ENCODE measurements at regions not wholly inside any gene's neighbourhood (a gene's known extent, or its start where the extent isn't known, plus 50 kb on each side); places are given as distances from the start of the nearest gene placed in this dataset.
A peak's percentile ranks its signal among the peaks of the same experiment; 100 is the strongest.

DNA sequence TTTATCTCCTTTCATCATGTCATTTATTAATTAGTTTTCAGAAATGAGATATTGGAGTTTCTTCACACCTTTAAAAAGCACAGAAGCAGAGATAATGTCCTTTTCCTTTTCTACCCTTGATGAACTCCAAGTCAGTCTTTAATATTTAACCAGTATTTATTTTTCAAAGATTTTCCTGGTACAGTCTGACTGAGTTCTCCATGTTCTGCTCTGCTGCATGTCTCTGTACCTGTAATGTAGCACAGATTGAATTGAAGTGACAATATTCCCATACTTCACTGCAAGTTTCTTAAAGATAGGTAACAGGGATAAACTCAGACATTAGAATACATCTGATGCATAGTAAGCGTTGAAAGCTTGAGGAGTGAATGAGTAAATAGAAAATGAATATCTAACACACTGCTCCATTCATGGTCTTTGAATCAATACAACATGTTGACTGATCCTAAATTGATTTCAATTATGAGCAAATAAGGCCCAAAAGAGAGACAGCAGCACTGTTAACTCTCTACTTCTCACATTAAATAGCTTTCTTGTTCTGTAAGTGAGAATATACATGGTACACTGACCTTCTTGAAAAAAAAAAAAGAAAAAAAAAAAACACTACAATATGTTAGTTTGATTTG lies 1323.6 kb upstream of the PRR20A start:
- peak; percentile 13 to 39 for TF ChIP-seq JUND (IDR thresholded peaks at IDR 0.05)
- TF ChIP-seq HNF4A (conservative IDR thresholded peaks at IDR 0.05): peak in 1 of 2 donors; percentile 45
- TF ChIP-seq FOXA1 (IDR thresholded peaks at IDR 0.05): peak; percentile 45
- TF ChIP-seq GABPA (IDR thresholded peaks at IDR 0.05 in 1 of 2, conservative IDR thresholded peaks at IDR 0.05 in 1 of 2): no peak
- TF ChIP-seq, protein P1, sequence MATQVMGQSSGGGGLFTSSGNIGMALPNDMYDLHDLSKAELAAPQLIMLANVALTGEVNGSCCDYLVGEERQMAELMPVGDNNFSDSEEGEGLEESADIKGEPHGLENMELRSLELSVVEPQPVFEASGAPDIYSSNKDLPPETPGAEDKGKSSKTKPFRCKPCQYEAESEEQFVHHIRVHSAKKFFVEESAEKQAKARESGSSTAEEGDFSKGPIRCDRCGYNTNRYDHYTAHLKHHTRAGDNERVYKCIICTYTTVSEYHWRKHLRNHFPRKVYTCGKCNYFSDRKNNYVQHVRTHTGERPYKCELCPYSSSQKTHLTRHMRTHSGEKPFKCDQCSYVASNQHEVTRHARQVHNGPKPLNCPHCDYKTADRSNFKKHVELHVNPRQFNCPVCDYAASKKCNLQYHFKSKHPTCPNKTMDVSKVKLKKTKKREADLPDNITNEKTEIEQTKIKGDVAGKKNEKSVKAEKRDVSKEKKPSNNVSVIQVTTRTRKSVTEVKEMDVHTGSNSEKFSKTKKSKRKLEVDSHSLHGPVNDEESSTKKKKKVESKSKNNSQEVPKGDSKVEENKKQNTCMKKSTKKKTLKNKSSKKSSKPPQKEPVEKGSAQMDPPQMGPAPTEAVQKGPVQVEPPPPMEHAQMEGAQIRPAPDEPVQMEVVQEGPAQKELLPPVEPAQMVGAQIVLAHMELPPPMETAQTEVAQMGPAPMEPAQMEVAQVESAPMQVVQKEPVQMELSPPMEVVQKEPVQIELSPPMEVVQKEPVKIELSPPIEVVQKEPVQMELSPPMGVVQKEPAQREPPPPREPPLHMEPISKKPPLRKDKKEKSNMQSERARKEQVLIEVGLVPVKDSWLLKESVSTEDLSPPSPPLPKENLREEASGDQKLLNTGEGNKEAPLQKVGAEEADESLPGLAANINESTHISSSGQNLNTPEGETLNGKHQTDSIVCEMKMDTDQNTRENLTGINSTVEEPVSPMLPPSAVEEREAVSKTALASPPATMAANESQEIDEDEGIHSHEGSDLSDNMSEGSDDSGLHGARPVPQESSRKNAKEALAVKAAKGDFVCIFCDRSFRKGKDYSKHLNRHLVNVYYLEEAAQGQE (IDR thresholded peaks at IDR 0.05): peak; percentile 27
- TF ChIP-seq SP1 (IDR thresholded peaks at IDR 0.05): peak; percentile 83
- no peak for TF ChIP-seq TAF1 (conservative IDR thresholded peaks at IDR 0.05)
- TF ChIP-seq EGR1 (IDR thresholded peaks at IDR 0.05; ENCODE audit: low read depth in 2 of 2): no peak
- no peak for TF ChIP-seq HNF4G (IDR thresholded peaks at IDR 0.05)
- TF ChIP-seq YY1 (IDR thresholded peaks at IDR 0.05): peak; percentile 90
- TF ChIP-seq RXRA (IDR thresholded peaks at IDR 0.05): peak; percentile 45 to 49
- peak; percentile 25 to 27 for TF ChIP-seq RAD21 (IDR thresholded peaks at IDR 0.05)
- TF ChIP-seq, protein P2, sequence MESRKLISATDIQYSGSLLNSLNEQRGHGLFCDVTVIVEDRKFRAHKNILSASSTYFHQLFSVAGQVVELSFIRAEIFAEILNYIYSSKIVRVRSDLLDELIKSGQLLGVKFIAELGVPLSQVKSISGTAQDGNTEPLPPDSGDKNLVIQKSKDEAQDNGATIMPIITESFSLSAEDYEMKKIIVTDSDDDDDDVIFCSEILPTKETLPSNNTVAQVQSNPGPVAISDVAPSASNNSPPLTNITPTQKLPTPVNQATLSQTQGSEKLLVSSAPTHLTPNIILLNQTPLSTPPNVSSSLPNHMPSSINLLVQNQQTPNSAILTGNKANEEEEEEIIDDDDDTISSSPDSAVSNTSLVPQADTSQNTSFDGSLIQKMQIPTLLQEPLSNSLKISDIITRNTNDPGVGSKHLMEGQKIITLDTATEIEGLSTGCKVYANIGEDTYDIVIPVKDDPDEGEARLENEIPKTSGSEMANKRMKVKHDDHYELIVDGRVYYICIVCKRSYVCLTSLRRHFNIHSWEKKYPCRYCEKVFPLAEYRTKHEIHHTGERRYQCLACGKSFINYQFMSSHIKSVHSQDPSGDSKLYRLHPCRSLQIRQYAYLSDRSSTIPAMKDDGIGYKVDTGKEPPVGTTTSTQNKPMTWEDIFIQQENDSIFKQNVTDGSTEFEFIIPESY (IDR thresholded peaks at IDR 0.05): no peak
- no peak for TF ChIP-seq CTCF (IDR thresholded peaks at IDR 0.05; ENCODE audit: low read depth, low read length, missing input control)
- TF ChIP-seq FOXA2 (IDR thresholded peaks at IDR 0.05): peak; percentile 24
- TF ChIP-seq, protein P3, sequence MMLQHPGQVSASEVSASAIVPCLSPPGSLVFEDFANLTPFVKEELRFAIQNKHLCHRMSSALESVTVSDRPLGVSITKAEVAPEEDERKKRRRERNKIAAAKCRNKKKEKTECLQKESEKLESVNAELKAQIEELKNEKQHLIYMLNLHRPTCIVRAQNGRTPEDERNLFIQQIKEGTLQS (IDR thresholded peaks at IDR 0.05): peak; percentile 18
- TF ChIP-seq MAX (IDR thresholded peaks at IDR 0.05): no peak
- no peak for TF ChIP-seq NR2F2 (IDR thresholded peaks at IDR 0.05)
- Histone ChIP-seq H3K4me1 (ENCODE audit: control insufficient read depth in 4 of 4, insufficient read depth in 4 of 4, low read length in 3 of 4) (peaks cover 3 to 26% (median 14%) of the 10 kb centered on the region in 4 donors), H3K9ac (ENCODE audit: low read depth in 1 of 2, low read length in 2 of 2) (no peak overlapping the region), H3K4me3 (ENCODE audit: low read depth in 1 of 3, low read length in 3 of 3) (no peak overlapping the region), H3K27ac (ENCODE audit: low read depth in 1 of 2, low read length in 2 of 2) (peak overlapping the region; percentile 14 to 36), H3K9me3 (ENCODE audit: control insufficient read depth in 4 of 4, low read length in 3 of 4) (no peaks in the 10 kb centered on the region), H3K27me3 (ENCODE audit: control insufficient read depth in 4 of 4, insufficient read depth in 4 of 4, low read length in 3 of 4) (no peaks in the 10 kb centered on the region), H3K36me3 (ENCODE audit: control insufficient read depth in 4 of 4, insufficient read depth in 3 of 4, low read depth in 1 of 4, low read length in 3 of 4) (no peaks in the 10 kb centered on the region)
- WGBS: 35% methylated on average over 1 of the region's 1 CpG
- no peak for DNase-seq (ENCODE audit: low spot score)
